MM.1S (cell line): ENCODE measurements at regions not wholly inside any gene's neighbourhood (a gene's known extent, or its start where the extent isn't known, plus 50 kb on each side); places are given as distances from the start of the nearest gene placed in this dataset.

ENCODE experiments used
- EZH2 ChIP-seq: fragments of 300-600 bp; sonication (generic); optimal IDR thresholded peaks from 2 replicates; pipeline ENCODE3; 2017; ENCODE audit warnings: low read depth, mild to moderate bottlenecking, antibody characterized with exemption, low read length, mixed read lengths
- TF ChIP-seq, protein P1 (sequence below): fragments of 300-600 bp; sonication (generic); IDR thresholded peaks from 2 replicates; pipeline ENCODE4 v1.5.1; 2016; ENCODE audit warnings: antibody characterized with exemption, low read length, mixed read lengths

DNA sequence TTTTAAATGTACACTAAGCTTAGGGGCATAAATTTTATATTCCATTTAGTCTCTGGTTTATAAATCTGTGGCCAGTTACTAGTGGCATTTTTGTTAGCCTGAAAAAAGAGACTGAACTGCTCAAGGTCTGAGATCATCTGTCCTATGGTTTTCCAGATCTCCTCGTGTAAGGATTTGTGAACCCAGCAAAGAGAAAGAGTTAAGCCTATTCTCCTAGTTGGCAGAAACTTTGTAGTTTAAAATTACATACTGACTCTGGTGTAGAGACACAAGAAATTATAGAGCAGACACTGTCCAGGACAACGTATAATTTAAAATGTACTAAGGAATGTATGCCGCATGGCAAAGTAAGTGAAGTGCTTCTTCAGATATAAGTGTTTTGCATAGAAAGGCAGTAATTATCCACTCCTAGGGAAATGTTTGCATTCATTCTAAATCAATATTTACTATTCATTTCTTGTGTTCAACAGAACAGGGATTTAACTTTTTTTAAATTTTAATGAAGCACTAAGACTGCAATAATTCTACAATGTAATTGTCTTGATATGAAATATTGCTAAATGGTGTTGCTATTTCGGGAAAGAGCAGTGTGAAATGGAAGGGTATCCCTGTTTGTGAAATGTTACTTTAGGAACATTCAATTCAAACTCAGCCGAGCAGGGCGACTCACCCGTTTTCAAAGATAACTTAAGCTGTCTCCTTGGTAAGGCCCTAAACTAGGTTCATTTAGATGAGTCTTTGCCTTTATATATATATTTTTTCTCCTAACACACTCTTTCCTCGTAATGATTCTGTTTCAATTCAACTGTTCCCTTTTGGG, 508.4 kb upstream of the ZEB2 start:
- TF ChIP-seq, protein P1, sequence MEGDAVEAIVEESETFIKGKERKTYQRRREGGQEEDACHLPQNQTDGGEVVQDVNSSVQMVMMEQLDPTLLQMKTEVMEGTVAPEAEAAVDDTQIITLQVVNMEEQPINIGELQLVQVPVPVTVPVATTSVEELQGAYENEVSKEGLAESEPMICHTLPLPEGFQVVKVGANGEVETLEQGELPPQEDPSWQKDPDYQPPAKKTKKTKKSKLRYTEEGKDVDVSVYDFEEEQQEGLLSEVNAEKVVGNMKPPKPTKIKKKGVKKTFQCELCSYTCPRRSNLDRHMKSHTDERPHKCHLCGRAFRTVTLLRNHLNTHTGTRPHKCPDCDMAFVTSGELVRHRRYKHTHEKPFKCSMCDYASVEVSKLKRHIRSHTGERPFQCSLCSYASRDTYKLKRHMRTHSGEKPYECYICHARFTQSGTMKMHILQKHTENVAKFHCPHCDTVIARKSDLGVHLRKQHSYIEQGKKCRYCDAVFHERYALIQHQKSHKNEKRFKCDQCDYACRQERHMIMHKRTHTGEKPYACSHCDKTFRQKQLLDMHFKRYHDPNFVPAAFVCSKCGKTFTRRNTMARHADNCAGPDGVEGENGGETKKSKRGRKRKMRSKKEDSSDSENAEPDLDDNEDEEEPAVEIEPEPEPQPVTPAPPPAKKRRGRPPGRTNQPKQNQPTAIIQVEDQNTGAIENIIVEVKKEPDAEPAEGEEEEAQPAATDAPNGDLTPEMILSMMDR = no peak
- TF ChIP-seq EZH2 = no peak
